ENCODE measurements at regions not wholly inside any gene's neighbourhood (a gene's known extent, or its start where the extent isn't known, plus 50 kb on each side); places are given as distances from the start of the nearest gene placed in this dataset.

- DNase-seq, result no peak
These were observed 101.8 kb downstream of the CAND1 start for GRCh38 chr12:67370979-67371378.

- DNase-seq, result no peak
These were observed 107.9 kb downstream of the CAND1 start for GRCh38 chr12:67377021-67377420.

GRCh38 chr12:67377541-67377940, 108.4 kb downstream of the CAND1 start:
- no peak for DNase-seq

DNA sequence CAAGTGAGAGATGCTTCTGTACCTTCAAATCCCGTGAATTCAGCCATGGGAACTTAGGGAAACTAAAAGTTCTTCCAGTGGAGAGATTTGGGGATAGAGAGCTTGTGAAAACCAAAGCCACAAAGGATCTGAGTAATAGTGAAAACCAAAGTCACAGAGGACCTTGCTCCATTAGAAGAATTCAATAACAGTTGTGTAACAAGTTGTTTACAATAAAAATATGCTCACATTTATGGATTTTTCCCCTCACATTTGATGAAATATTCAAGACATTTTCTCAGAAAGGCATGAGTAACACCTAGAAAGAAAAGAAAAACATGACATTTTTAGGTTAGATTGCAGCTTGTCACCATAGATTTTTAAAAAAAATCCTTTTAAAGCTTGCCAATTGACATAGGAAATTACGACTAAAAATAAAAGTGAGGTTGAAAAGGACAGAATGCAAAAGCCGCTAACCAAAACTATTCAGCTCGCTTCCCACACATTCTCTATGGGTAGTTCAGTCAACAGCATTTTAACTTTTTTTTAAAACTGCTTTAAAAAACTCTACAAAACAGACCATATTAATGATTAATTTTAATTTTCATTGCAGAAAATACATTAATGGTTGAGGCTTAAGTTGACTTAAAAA, 113.2 kb downstream of the CAND1 start:
- DNase-seq, result no peak

- no peak for DNase-seq
These were observed 117.9 kb downstream of the CAND1 start for GRCh38 chr12:67386869-67387565.

DNA sequence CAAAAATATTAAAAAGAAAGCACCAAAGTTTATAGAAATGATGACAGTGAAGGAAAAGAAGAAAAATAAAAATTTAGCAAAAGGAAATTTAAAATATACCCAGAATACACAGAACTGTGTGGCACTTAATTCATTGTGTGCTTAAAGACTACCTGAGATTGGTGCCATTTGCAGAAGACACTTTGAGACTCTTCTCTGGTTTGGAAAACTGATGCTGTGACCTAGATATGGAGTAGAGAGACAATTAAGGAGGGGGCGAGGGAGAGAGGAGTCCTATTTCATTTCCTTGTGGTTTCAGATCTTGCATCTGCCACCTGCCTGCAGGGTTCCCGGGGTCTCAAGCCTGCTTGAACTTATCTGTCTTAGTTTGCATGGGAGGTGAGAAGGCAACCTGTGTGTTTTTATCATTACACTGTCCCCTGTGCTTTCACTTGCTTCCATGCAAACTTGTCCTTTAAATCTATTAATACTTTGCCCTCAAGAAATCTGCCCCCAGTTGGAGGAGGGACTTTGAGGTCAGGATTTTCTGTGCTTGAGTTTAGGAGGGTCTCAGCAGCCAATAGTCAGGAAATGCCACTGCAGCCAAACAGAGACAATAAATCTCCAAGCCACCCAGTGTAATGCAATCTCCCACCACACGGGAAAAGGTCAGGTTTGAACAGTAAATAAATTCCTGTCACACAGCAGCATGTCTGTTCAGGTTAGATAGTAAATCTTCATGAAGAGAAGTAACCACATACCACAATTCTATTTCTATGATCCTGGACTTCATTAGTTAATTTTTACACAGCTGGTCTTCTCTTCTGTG, 119.4 kb downstream of the CAND1 start:
- DNase-seq, result no peak

DNA sequence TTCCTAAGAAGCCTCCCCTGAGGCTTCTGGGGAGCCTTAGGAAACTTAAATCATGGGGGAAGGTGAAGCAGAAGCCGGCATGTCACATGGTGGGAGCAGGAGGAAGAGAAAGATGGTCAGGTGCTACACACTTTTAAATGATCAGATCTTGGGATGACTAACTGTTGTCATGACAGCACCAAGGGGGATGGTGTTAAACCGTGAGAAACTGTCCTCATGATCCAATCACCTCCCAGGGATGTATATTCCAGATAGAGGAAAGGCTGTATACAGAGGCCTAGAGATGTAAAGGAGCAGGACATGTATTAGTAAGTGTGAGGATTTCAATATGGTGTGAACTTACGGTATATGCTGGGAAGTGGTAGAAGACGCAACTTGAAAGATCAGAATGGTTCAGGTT, 121.1 kb downstream of the CAND1 start:
- no peak for DNase-seq

GRCh38 chr12:67391034-67391433, 121.9 kb downstream of the CAND1 start:
- DNase-seq, result no peak

- no peak for DNase-seq
These were observed 122.5 kb downstream of the CAND1 start for GRCh38 chr12:67391656-67392055.

DNA sequence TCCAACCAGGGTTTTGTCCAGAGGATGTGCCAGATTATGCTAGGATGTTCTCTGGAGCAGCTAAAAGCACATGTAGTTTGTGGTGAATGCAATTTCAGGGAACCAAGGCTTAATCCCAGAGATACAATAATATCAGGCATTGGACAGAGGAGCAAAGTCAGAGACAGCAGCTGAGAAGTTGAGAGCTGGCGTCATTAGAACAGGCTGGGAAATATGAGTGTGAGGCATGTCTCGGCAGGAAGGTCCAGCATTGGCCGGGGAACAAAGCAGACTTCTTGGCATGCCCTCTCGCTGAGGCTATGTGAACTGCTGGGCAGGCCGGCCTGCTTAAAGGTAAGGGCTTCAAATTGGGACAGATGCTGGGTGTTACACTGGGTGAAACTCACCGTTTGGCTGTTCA, 125.4 kb downstream of the CAND1 start:
- DNase-seq, result no peak

- DNase-seq, result no peak
These were observed 131.6 kb downstream of the CAND1 start for GRCh38 chr12:67400742-67401141.

GRCh38 chr12:67410246-67410645, 141.1 kb downstream of the CAND1 start:
- no peak for DNase-seq

DNA sequence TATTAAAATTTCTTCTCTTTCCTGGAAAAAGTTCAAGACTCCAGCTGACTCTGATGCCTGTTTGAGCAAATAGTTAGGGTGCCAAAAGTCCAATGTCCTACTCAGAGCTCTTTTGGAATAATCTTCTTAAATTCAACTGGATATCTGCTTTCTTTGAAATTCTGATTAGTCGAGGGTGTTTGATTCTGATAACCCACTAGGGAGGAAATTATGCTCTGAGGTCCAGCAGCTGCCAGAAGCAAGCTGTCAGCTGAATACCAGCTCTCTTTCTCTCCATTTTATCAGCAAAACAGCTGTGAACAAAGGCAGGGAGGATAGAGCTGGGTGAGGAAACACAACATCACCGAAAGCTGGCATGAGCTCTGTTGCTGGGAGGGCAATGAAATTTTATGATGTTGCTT, 141.5 kb downstream of the CAND1 start:
- no peak for DNase-seq

GRCh38 chr12:67411562-67411961, 142.4 kb downstream of the CAND1 start:
- no peak for DNase-seq

DNA sequence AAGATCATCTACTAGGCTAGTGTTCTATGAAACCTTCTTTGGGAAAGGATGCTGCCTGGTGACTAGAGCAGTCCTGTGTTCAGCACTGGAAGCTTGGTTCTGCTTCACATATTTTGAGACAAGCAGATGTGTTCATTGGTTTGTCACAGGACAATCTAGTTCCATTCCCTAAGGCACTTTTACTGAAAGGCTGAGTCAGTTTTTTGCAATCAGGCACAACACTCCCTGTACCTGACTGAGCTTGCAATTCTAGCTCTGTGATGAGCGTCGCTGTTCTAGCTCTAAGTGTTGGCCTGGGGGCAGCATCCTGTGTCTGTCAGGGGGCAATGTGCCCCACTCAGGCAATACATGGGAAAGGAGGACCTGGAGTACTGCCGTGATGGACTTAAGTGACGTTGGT, 144.4 kb downstream of the CAND1 start:
- DNase-seq, result no peak

DNA sequence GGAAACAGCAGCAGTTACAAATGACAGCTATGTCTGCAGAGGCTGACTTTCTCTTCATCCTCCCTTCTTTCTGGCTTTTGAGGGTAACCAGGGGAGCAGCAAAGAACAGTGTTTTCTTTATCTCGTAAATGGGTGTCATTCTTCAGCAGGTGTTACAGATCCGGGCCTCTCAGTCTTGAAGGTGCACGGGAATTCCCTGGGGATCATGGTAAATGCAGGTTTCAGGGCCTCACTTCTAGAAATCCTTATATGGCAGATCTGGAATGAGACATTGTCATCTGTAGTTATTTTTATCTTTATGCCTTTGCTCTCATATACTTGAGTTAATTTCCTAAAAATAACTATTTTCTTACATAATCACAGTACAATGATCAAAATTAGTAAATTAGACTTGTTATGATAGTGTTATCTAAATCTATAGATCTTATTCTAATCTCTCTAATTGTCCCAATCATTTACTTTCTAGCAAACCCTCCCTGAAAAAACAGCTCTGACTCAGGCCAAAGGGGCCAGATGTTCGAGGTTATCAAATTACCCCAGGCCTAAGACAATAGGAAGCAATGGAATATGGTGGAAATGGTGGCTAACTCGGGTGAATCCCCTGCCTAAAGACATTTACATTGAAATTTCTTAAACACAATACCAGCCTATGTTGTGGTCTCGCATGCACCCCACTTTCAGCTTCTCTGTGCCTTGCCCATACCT, 145.0 kb downstream of the CAND1 start:
- DNase-seq, result no peak

GRCh38 chr12:67415473-67415872, 146.3 kb downstream of the CAND1 start:
- no peak for DNase-seq

DNA sequence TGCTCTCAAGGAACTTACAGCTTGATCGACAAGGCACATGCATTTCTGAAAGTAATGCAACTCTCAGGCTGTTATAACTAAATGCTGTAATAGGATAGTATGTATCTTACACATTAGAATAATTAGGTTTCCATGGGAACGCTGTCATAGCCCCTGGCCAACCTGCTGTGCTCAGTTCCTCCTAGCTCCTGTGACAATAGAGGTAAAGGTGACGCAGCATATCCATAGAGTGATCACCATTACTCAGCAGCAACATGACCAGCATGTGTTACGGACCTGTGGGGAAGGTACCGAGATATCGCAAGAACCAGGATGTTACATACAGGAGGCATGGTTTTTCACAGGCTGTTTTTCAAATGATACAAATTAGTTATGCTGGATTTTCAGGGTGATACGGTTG, 150.7 kb downstream of the CAND1 start:
- no peak for DNase-seq

DNA sequence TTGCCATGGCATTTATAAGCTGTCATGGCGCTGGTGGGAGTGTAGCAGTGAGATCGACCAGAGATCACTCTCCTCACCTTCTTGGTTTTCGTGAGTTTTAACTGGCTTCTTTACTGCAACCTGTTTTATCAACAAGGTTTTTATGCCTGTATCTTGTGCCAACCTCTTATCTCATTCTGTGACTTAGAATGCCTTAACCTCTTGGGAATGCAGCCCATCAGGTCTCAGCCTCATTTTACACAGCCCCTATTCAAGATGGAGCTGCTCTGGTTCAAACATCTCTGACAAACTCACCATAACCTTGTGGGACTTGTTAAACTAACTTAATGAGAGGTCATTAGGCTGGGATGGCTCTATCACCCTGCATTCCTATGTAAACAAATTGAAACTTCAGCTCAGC, 151.3 kb downstream of the CAND1 start:
- DNase-seq, result no peak

DNA sequence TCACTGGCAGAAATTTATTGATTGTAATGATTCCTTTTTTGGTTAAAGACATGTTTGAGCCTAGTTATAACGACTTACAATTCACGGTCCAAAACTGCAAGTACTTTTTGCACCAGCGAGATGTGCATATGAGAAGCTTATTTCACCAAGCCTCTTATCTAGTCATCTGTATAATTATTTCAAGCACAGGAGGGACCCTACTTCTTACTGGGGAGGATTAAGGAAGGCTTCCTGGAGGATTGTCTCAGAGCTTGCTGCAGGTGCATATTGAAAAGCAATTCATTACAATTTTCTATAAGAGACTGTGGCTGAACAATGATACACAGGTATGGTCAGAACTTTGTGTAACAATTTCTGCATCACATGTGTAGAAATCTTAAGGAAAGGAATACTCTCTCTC, 152.9 kb downstream of the CAND1 start:
- DNase-seq, result no peak

- no peak for DNase-seq
These were observed 155.6 kb downstream of the CAND1 start for GRCh38 chr12:67424784-67425183.

- DNase-seq, result no peak
These were observed 156.2 kb downstream of the CAND1 start for GRCh38 chr12:67425394-67425793.

DNA sequence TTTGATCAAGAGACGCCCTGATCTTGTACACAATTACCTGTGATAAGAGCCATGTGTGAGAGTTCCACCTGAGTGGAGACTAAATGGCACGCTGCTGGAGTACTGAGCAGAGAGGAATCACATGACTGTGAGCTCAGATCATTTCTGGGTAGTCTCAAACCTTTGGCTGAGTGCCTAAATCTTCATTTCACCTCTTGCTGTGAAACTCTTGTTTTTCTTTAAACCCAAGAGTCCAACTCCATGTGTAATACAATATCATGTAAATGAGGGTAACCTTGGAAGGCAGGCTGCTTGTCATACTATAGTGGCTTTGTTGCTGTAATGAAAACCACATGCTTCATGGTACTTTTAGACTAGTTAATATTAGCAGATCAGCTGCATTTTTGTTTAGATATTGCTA, 156.9 kb downstream of the CAND1 start:
- DNase-seq, result no peak

GRCh38 chr12:67427336-67427735, 158.2 kb downstream of the CAND1 start:
- DNase-seq, result no peak

Data from activated CD8-positive, alpha-beta memory T cell treated with anti-CD3 and anti-CD28 coated beads, Interleukin-2, amount 50 U/mL, for 4 hours (primary cell).